SKM-1 treated with dmso at 0.1 percent for 144 hours (cell line): ENCODE measurements at regions not wholly inside any gene's neighbourhood (a gene's known extent, or its start where the extent isn't known, plus 50 kb on each side); places are given as distances from the start of the nearest gene placed in this dataset.
"Not testable (repeated sequence)": the region's sequence is repeated elsewhere in the genome, so short reads cannot be mapped to it uniquely, and the experiment has no call there.

Experiments
- DNase-seq: peaks from one replicate; lab custom pipeline; 2025; ENCODE audit not compliant: unreplicated experiment; lab: John Stamatoyannopoulos, UW

DNA sequence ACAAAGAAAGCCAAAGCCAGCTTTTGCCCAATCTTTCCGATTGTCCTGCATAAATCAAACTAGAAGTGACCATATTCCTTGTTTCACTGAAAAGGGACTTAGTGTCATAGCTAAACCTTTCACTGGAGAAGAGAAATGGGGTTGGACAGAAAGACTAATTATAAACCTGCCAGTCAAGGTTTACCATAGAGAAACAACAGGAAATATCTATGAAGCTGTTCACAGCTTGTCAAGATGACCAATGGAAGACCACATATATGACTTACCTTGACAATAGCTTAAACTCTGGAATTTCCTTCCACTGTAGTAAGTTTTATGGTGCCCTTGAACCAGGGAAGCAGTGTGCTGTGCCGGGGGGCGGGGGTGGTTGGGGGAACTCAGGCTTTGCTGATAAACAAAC lies 107.7 kb upstream of the PHACTR1 start:
- no peak for DNase-seq

DNA sequence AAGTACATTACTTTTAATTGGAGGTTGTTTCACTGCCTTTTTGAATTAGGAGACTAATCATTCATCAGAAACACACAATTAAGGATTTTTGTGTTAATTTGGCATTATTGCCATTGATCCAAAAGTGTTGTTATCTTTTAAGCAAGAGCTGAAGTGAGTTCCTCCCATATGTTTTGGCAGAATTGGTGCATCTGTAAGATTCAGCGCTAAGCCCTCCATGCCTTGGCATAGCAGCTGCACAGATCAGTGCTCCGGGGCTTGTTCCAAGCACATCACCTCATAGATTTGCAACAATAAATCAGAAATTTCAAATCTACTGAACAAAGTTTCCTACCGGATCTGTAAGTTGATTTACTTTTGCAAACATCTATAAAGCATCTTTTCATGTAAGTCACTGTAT lies 106.8 kb upstream of the PHACTR1 start:
- no peak for DNase-seq

DNA sequence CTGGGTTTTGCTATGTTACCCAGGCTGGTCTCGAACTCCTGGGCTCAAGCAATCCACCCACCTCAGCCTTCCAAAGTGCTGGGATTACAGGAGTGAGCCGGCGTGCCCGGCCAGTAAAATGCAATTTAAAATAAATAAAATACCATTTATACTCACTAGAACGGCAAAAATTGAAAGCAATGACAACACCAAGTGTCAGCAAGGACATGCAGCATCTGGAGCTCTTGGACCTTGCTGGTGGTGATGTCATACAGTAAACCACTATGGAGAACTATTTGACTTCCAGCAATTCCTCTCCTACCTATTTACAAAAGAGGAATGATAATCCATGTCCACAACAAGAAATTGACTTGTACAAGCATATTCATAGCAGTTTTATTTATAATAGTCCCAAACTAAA lies 105.7 kb upstream of the PHACTR1 start:
- no peak for DNase-seq

DNA sequence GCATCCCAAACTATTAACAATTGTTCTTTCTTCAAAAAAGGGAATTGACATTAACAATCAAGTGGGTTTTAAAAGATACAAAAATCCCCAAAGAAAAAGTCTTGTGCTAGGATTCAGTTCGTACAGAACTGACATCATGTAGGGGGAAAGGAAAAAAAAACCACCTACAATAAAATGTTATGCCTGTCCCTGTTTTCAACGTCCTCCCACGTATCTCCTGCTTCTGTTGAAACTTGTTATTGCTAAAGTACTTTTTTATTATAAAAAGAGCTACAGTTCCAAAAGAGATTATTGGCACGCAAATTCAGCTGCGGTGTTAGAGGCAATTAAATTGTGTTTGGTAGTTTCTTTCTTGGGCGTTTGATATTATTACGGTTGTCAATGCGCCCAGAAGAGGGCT lies 102.8 kb upstream of the PHACTR1 start:
- DNase-seq: no peak

DNA sequence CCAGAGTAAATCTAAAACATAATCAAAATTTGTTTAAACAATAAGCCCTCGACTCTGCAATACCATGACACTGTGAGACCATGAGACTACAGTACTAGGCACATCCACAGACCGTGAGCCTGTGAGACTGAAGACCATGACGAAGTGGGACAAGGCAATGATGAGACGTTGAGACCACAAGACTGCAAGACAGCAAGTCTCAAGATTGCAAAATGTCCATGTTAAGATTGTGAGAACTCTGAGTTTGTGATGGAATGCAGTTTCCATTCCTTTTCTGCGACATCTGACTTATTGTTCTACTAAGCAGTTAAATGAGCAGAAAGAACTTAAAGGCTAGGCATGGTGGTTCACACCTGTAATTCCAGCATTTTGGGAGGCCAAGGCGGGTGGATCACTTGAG lies 102.1 kb upstream of the PHACTR1 start:
- no peak for DNase-seq

DNA sequence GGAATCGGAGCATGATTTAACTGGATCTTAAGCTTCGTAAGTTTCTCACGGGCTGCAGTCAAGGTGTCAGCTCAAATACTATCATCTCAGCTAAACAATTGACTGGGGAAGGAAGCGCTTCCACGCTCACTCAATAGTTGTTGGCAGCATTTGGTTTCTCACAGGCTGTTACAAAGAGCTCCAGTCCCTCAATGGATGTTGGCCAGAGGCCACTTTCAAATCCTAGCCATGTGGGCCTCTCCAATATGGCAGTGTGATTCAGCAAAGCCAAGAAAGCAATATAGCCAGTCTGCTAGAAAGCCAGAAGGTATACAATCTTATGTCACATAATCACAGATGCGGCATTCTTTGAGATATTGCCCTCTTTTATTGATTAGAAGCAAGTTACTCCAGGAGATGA lies 98.3 kb upstream of the PHACTR1 start:
- DNase-seq: no peak

DNA sequence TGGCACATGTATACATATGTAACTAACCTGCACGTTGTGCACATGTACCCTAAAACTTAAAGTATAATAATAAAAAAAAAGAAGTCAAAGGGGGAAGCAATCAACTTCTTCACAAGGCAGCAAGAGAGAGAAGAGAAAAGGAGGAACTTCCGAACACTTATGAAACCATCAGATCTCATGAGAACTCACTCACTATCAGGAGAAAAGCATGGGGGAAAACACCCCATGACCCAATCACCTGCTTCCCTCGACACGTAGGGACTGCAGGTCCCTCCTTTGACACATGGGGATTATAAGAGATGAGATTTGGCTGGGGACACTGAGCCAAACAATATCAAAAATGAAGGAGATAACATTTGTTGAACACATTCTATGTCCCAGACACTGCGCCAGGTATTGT lies 94.8 kb upstream of the PHACTR1 start:
- DNase-seq: peak; percentile 69

DNA sequence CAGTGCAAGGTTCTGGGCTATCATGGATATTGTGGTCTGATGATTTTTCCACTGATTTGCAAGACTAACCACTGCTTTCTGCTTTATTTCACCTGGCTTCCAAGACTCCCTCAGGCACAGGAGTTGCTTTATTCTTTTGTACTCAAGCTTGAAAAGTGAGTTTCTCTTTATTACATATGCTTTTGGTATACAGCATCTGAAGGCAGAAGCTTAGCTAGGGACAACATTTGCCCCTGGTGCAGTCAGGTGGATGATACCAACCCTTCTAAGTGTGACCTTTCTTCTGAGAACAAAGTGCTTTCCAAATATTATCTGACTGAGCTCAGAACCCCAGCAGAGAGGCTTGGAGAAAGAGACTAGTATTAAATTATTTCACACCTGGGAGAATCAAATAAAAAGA lies 94.0 kb upstream of the PHACTR1 start:
- DNase-seq: no peak

DNA sequence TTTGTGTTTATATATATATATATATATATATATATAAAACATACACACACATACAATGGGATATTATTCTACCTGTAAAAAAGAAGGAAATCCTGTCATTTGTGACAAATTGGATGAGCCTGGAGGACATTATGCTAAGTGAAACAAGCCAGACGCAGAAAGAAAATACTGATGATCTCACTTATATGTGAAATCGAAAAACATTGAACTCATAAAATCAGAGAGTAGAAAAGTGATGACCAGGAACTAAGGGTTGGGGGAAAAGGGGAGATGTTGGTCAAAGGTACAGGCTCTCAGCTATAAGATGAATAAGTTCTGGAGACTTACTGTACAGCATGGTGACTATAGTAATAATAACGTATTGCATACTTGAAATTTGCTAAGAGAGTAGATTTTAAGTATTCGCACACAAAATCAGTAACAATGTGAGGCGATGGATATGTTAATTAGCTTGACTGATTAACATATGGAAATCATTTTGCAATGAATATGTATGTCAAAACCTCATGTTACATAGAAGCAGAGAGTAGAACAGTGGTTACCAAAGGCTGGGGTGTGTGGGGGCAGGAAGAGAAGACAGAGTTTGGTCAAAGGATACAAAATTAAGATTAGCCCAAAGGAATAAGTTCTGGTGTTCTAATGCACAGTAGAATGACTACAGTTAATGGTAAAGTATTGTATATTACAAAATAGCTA lies 92.3 kb upstream of the PHACTR1 start:
- no peak for DNase-seq

DNA sequence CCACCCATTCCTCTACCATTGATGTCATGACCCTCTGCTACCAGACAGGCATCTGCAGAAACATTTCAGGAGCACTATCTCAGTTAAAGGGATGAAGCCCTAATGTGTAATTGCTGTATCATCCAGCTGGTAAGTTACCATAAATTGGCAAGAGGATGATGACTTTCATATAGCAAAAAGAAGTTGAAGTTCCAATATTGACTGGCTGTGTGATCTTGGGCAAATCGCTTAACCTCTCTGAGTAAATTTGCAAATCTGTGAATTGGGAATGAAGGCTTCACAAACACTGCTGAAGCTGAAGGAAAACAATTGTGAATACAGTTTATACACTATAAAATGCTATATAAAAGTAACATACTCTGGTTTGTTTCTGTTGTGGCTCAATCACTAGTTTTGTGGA lies 89.5 kb upstream of the PHACTR1 start:
- no peak for DNase-seq

DNA sequence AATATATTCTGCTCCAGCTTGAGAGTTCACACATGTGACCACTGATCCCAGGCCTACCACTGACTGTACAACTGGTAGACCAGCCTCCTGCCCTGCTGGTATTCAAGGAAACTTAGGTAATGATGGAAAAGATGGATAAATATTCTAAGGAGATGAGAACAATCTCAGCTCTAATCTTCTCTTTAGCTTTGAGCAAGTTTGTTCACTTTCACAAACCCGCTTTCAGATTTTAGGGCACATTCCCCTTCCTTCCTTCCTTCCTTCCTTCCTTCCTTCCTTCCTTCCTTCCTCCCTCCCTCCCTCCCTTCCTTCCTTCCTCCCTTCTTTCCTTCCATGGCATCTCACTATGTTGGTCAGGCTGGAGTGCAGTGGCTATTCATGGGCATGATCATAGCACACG lies 88.2 kb upstream of the PHACTR1 start:
- no peak for DNase-seq

DNA sequence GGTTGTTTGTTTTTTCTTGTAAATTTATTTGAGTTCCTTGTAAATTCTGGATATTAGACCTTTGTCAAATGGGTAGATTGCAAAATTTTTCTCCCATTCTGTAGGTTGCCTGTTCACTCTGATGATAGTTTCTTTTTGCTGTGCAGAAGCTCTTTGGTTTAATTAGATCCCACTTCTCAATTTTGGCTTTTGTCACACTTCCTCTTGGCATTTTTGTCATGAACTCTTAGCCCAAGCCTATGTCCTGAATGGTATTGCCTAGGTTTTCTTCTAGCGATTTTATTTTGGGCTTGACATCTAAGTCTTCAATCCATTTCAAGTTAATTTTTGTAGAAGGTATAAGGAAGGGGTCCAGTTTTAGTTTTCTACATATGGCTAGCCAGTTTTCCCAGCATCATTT lies 82.8 kb upstream of the PHACTR1 start:
- not testable (repeated sequence) for DNase-seq

DNA sequence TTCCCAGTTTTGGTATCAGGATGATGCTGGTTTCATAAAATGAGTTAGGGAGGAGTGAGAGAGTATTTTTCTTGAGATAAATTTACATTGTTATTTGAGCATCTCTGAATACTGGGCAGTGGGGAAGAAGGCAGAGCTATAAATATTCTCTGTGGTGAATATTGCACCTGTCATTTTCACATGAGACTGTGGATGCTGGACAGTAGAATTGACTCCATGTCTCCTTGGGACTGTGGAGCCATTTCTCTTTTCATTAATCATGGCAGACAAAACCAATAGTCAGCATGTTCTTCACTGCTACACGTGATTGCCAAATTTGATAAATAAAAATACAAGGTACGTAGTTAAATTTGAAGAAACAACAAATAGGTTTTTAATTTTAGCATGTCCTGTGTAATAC lies 81.2 kb upstream of the PHACTR1 start:
- DNase-seq: no peak

DNA sequence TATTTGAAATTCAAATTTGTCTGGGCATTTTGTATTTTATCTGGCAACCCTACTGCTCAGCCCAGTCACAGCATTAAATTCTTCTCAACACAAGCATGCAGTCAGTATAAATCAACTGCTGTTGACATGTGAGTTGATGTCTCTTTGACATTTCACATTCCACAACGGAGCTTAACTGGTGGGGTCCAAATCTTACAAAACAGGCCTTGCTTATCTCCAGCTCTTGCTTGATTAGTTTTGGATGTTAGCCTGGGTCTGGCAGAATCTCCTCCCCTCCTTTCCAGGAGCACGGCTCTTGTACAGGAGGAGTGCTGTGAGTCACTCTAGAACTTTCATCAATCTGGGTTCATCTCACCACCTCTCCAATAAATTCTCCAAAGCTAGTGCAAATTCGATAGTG lies 80.8 kb upstream of the PHACTR1 start:
- DNase-seq: no peak

DNA sequence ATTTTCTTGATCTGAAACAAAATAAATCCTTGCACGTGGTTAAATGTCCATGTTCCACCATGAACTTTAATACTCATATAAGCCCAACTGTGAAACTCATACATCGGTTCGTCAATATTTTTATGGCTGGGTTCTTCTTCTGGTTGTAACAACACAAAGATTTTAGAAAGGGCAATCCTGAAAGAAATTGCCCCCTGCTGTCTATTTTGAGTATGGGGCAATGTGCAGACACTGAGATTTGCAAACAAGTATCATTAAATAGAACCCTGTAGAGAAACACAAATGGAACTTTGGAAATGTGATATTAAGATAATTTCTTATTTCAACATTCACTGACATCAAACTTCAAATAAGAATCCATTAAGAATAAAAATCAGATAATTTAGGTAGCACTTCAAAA lies 80.2 kb upstream of the PHACTR1 start:
- DNase-seq: no peak

DNA sequence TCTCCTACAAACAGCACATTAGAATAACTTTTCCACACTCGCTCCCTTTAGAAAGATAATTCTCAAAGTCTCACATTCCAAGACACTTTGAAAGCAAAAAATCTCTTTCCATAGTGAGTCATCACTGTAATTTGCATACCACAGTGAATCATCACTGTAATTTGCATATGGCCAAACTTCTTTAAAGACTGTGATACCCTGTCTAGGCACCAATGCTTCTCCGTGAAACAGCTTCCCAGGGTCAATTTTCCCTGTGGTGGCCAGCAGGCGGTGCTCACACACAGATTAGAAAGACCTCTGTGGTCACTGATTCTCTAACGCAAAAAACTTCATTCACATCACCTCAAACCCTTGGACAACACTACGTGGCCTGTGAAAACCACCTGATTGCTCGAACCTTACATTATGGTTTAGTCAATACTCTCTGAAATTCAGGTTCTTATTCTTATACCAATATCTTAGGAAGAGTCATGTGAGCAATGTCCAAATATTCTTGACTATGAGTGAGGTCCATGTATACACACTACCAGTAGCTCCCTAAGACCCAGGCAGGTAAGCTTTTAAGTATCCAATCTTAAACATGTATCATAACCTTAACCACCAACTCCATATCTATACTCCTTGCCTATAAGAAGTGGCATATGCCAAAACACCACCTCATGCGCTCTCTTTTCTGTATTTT lies 78.5 kb upstream of the PHACTR1 start:
- DNase-seq: peak; percentile 74

DNA sequence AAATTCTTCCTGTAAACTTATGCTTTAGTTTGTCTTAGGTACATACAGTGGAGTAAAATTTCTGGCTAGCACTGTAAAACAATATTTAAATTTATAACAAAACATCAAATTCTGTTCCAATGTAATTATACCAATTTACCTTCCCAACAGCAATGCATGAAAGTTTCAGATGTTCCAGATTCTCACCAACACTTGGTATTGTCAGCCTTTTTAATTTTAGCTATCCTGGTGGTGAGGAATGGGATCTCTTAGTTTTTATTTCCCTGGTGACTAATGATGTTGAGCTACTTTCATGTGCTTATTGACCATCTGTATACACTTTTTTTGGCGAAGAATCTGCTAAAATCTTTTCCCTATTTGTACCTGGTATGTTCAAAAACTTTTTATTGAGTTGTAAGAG lies 76.1 kb upstream of the PHACTR1 start:
- no peak for DNase-seq

DNA sequence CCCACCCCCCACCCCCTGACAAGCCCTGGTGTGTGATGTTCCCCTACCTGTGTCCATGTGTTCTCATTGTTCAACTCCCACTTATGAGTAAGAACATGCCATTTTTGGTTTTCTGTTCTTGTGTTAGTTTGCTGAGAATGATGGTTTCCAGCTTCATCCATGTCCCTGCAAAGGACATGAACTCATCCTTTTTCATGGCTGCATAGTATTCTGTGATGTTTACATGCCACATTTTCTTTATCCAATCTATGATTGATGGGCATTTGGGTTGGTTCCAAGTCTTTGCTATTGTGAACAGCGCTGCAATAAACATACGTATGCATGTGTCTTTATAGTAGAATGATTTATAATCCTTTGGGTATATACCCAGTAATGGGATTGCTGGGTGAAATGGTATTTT lies 74.8 kb upstream of the PHACTR1 start:
- not testable (repeated sequence) for DNase-seq

DNA sequence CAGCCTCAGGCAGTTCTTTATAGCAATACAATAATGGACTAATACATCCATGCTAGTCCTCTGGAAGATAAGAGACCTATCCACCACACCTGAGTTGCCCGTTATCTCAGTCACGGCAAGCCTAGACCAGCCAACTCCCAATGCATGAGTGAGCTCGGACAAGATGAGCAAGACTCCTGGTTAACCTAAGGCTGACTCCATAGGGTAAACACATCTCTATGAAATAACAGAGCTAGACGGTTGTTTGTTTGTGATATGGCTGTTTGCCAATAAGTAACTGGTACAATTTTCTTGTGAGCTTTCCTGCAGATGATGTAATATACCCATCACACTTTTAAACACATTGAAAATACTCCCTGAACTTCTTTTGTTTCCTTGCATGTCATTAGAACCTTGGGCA lies 70.6 kb upstream of the PHACTR1 start:
- DNase-seq: no peak

DNA sequence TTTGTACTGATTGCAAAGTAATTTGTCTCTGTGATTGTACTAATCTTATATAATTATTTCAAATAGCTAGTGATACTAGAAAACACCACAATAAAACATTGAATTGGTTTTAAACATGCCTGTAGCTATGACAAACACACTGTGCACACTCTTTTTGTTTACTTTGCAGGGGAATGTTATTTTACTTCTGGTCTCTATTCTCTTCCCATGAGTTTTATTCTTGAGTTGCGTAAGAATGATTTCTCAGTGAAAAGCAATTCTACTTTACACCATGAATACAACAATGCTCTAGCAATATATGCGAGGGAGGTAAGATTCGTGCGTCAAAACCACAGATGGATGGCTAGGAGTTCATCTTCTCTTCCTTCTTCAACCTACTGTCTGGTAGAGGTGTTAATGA lies 68.4 kb upstream of the PHACTR1 start:
- DNase-seq: no peak

DNA sequence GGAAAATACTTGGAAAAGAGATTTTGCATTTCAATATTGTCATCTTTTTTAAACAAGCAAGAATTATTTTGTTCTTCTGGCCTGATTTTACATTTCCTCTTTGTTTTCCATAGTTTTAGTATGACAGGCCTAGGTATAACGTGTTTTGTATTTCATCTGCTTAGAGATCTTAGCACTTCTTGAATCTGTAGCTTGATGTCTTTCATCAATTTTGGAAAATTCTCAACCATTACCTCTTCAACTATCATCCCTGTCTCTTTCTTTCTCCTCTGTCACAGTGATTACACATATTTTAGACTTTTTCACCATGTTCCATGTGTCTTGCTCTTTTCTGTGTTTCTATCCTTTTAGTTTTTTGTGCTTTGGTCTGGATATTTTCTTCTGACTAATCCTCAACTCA lies 67.2 kb upstream of the PHACTR1 start:
- no peak for DNase-seq

DNA sequence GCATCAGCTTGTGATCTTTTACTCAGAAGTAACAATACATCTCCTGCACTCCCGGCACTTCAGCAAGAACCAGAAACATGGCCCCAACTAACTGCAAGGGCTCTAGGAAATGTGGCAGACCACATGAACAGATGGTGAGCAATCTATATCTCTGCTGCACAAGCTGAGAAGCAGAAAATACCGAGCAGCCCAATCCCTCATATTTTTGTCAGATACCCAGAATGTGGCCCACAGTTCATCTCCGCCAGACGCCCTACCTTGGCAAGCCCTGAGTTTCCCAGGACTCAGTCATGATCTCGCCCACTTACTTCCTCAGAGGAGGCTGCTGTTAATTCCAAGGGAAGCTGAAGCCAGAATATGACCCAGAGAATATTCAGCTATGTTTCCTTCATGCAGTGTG lies 63.1 kb upstream of the PHACTR1 start:
- no peak for DNase-seq

DNA sequence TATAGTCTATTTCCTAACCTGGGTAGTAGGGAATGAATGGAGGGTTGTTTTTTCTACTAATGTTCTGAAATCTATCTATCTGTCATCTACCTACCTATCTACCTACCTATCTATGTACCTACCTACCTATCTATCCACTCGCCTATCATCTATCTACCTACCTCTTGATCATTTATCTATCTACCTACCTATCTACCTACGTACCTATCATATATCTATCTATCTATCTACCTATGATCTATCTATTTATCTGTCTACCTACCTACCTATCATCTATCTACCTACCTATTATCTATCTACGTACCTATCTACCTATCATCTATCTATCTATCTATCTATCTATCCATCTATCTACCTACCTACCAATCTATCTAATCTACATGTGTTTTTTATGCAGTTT lies 62.5 kb upstream of the PHACTR1 start:
- DNase-seq: no peak
